ENCODE measurements at regions not wholly inside any gene's neighbourhood (a gene's known extent, or its start where the extent isn't known, plus 50 kb on each side); places are given as distances from the start of the nearest gene placed in this dataset.

- DNase-seq (ENCODE audit: low read depth) = no peak
- TF ChIP-seq, protein P1, sequence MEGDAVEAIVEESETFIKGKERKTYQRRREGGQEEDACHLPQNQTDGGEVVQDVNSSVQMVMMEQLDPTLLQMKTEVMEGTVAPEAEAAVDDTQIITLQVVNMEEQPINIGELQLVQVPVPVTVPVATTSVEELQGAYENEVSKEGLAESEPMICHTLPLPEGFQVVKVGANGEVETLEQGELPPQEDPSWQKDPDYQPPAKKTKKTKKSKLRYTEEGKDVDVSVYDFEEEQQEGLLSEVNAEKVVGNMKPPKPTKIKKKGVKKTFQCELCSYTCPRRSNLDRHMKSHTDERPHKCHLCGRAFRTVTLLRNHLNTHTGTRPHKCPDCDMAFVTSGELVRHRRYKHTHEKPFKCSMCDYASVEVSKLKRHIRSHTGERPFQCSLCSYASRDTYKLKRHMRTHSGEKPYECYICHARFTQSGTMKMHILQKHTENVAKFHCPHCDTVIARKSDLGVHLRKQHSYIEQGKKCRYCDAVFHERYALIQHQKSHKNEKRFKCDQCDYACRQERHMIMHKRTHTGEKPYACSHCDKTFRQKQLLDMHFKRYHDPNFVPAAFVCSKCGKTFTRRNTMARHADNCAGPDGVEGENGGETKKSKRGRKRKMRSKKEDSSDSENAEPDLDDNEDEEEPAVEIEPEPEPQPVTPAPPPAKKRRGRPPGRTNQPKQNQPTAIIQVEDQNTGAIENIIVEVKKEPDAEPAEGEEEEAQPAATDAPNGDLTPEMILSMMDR (IDR thresholded peaks at IDR 0.05; ENCODE audit: insufficient read depth, low read depth, low read length) = no peak
- H3K4me3 ChIP-seq (ENCODE audit: low read depth, low read length) = no peak overlapping the region
These were observed 1290.5 kb downstream of the ADGRL3 start for GRCh38 chr4:62490635-62491034.

DNA sequence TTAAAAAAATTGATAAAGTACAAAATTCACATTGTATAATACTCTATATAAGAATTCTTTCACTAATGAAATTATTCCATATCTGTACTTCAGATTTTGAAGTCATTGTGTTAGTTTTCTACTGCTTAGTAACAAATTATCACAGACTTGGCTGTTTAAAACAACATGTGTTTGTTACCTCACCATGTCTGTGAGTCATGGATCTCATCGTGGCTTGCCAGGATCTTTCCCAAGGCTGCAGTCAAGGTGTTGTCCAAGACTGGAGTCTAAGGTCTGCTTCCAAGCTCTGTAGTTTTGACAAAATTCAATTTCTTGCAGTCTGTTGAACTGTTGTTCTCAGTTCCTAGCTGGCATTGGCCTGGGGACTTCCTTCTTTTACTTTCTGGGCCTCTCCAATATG is 1286.9 kb downstream of the ADGRL3 start:
- no peak for DNase-seq (ENCODE audit: low read depth)
- TF ChIP-seq, protein P1 (IDR thresholded peaks at IDR 0.05; ENCODE audit: insufficient read depth, low read depth, low read length) = no peak
- H3K4me3 ChIP-seq (ENCODE audit: low read depth, low read length) = no peak overlapping the region

GRCh38 chr4:62484357-62484756 is 1284.2 kb downstream of the ADGRL3 start:
- H3K4me3 ChIP-seq (ENCODE audit: low read depth, low read length) = no peak overlapping the region
- TF ChIP-seq, protein P1 (IDR thresholded peaks at IDR 0.05; ENCODE audit: insufficient read depth, low read depth, low read length) = no peak
- no peak for DNase-seq (ENCODE audit: low read depth)

DNA sequence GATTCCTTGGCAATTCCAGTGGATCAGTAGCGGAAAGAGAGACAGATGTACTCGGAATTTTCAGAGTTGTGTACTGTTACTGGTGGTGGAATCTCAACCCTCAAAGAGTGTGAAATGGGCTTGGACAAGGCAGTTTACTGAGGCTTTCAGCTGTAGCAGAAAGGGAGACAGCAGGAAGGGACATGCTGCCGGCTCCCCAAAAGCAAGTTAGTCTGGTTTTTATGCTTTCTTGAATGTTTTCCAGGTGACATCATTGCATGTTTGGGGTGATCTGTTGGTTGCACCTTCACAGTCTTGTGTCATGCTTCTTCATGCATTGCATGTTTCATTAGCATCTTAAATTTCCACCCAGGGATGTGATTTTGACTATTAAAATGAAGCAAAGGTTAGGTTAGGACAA is 1282.2 kb downstream of the ADGRL3 start:
- TF ChIP-seq, protein P1 (IDR thresholded peaks at IDR 0.05; ENCODE audit: insufficient read depth, low read depth, low read length) = no peak
- H3K4me3 ChIP-seq (ENCODE audit: low read depth, low read length) = no peak overlapping the region
- no peak for DNase-seq (ENCODE audit: low read depth)

DNA sequence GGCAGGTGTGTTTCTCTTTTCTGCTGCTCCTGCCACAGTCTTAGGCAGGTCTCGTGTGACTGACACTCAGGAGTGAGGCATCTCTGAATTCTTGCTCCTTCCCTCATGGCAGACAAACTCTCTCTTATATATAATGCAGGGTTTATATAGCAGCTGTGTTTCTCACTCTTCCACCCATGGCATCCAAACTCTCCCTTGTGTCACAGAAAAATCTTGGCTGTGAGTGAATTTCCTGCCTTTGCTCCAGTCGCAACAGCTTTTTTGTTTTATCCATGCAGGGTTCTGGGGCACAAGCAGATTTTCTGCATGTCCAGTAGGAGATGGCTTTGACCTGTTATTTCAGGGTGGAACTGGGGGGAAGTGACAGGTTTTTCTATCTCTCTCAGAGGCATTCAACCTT is 1275.5 kb downstream of the ADGRL3 start:
- H3K4me3 ChIP-seq (ENCODE audit: low read depth, low read length) = no peak overlapping the region
- no peak for DNase-seq (ENCODE audit: low read depth)
- TF ChIP-seq, protein P1 (IDR thresholded peaks at IDR 0.05; ENCODE audit: insufficient read depth, low read depth, low read length) = no peak

GRCh38 chr4:62474802-62475201 is 1274.7 kb downstream of the ADGRL3 start:
- TF ChIP-seq, protein P1 (IDR thresholded peaks at IDR 0.05; ENCODE audit: insufficient read depth, low read depth, low read length) = no peak
- H3K4me3 ChIP-seq (ENCODE audit: low read depth, low read length) = no peak overlapping the region
- no peak for DNase-seq (ENCODE audit: low read depth)

GRCh38 chr4:62471021-62471420 is 1270.9 kb downstream of the ADGRL3 start:
- TF ChIP-seq, protein P1 (IDR thresholded peaks at IDR 0.05; ENCODE audit: insufficient read depth, low read depth, low read length) = no peak
- H3K4me3 ChIP-seq (ENCODE audit: low read depth, low read length) = no peak overlapping the region
- no peak for DNase-seq (ENCODE audit: low read depth)
